Breast epithelium (tissue), 3 donors: ENCODE measurements at regions not wholly inside any gene's neighbourhood (a gene's known extent, or its start where the extent isn't known, plus 50 kb on each side); places are given as distances from the start of the nearest gene placed in this dataset.

Source experiments
- POLR2AphosphoS5 ChIP-seq, 3 donors: sonication (generic); formaldehyde crosslinking; IDR thresholded peaks; one replicate each; pipeline ENCODE4 v1.6.1; 2017; ENCODE audit warnings: antibody characterized with exemption in 3 of 3
- TF ChIP-seq, protein P1 (sequence below), 3 donors: fragments of 450-650 bp; IDR thresholded peaks; one replicate each; pipeline ENCODE4 v1.5.1; 2016 to 2017; ENCODE audit warnings: antibody characterized with exemption in 3 of 3, mild to moderate bottlenecking in 3 of 3, moderate library complexity in 3 of 3

DNA sequence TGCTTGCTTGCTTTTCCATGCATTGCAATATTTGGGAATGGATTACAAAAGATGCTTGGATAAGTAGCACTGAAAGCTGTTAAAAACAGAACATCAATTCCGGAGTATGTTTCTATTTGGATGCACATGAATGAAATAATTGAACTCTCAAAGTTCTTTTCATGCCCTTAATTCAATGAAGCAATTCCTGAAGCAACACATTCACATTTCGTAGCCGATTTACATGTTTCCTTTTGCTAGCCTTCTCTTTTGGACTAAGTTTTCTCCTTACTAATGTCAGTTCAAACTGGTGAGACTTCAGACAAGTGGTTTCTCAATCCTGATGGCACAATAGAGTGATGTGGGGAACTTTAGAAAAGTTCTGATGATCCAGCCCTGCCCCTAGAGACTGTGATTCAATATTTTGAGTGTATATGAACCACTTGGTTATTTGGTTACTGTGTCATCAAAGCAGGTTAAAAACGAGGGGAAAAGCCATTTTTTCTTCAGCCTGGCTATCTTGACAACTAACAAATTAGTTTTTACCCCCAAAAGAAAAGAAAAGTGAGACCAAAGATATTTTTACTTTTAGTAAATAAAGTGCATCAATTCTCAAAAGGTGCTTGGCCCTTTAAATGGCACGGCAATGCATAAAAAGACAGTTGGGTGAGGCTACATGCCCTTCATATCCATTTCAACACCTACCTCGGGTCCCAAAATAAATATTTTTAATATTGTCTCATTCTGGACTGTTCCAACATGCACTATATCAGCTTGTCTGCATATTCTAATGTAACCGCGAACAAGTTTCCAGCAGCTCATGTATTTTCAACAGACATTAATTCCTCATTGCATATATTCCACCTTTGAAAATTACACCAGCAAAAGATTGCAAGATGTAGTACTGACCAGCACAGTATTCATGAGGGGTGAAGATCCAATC lies 90.1 kb upstream of the RPL34 start:
- TF ChIP-seq POLR2AphosphoS5 (IDR thresholded peaks at IDR 0.05), result no peak
- TF ChIP-seq, protein P1, sequence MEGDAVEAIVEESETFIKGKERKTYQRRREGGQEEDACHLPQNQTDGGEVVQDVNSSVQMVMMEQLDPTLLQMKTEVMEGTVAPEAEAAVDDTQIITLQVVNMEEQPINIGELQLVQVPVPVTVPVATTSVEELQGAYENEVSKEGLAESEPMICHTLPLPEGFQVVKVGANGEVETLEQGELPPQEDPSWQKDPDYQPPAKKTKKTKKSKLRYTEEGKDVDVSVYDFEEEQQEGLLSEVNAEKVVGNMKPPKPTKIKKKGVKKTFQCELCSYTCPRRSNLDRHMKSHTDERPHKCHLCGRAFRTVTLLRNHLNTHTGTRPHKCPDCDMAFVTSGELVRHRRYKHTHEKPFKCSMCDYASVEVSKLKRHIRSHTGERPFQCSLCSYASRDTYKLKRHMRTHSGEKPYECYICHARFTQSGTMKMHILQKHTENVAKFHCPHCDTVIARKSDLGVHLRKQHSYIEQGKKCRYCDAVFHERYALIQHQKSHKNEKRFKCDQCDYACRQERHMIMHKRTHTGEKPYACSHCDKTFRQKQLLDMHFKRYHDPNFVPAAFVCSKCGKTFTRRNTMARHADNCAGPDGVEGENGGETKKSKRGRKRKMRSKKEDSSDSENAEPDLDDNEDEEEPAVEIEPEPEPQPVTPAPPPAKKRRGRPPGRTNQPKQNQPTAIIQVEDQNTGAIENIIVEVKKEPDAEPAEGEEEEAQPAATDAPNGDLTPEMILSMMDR (IDR thresholded peaks at IDR 0.05), result no peak
